Transverse colon (tissue), 4 donors: ENCODE measurements at regions not wholly inside any gene's neighbourhood (a gene's known extent, or its start where the extent isn't known, plus 50 kb on each side); places are given as distances from the start of the nearest gene placed in this dataset.

ENCODE experiments used
- DNase-seq: peaks from one replicate; pipeline ENCODE4 v3.0.0-alpha.2; 2019
- H3K27ac ChIP-seq, 4 donors: fragments of 200-600 bp; sonication (generic); 2 replicates each; pipeline ENCODE4 v1.5.1; 2016 to 2018; ENCODE audit warnings: inconsistent platforms in 4 of 4
- H3K27me3 ChIP-seq: fragments of 200-600 bp; sonication (generic); 2 replicates; pipeline ENCODE4 v1.5.1; 2017; ENCODE audit warnings: inconsistent platforms
- H3K36me3 ChIP-seq, 4 donors: fragments of 200-600 bp; sonication (generic); 2 replicates each; pipeline ENCODE4 v1.5.1; 2017 to 2019; ENCODE audit warnings: inconsistent platforms in 4 of 4
- H3K4me1 ChIP-seq, 4 donors: fragments of 200-600 bp; sonication (generic); 2 replicates each; pipeline ENCODE4 v1.5.1; 2017 to 2020; ENCODE audit warnings: inconsistent platforms in 4 of 4
- H3K4me3 ChIP-seq, 4 donors: fragments of 200-600 bp; sonication (generic); 1 replicate in 1 of 4; 2 replicates in 3 of 4; pipeline versions ENCODE4 v1.5.1 to v1.6.1; 2017 to 2019; ENCODE audit warnings: inconsistent platforms in 4 of 4
- H3K9me3 ChIP-seq, 2 donors: fragments of 200-600 bp; sonication (generic); 2 replicates each; pipeline ENCODE4 v1.5.1; 2017 to 2019; ENCODE audit warnings: inconsistent platforms in 2 of 2
- CTCF ChIP-seq, 5 experiments: fragments of 200-600 bp in 3 of 5; fragments of 450-650 bp in 2 of 5; sonication (generic) in 3 of 5; IDR thresholded peaks; 1 replicate in 2 of 5; 2 replicates in 3 of 5; pipeline ENCODE4 v1.5.1; 2016 to 2017; ENCODE audit warnings: antibody characterized with exemption in 5 of 5, inconsistent platforms in 3 of 5, mild to moderate bottlenecking in 2 of 5, moderate library complexity in 1 of 5
- EP300 ChIP-seq: sonication (generic); formaldehyde crosslinking; IDR thresholded peaks from one replicate; pipeline ENCODE4 v1.6.1; 2017; ENCODE audit warnings: antibody characterized with exemption, low read depth
- POLR2A ChIP-seq: fragments of 450-650 bp; IDR thresholded peaks from one replicate; pipeline ENCODE4 v1.6.1; 2016; ENCODE audit warnings: antibody characterized with exemption, mild to moderate bottlenecking, moderate library complexity
- POLR2AphosphoS5 ChIP-seq, 3 donors: sonication (generic); formaldehyde crosslinking; IDR thresholded peaks; one replicate each; pipeline ENCODE4 v1.6.1; 2016; ENCODE audit warnings: antibody characterized with exemption in 3 of 3
- WGBS, 2 donors: methylation state at CpG; one replicate each; pipeline ENCODE4 v1.1.5; 2018; ENCODE audit warnings: low coverage in 1 of 2; 5-methylcytosine and 5-hydroxymethylcytosine counted together
- in situ Hi-C, 4 donors: fragments of 200-750 bp; cut with MboI; loops; one replicate each; pipeline versions ENCODE4 v1.15.0 to v1.15.1; 2017; ENCODE audit warnings: low sequenced_read_pairs in 3 of 4, low pct_ligation_motif_present in 1 of 4, low pct_unique_long_range_greater_than_20kb in 1 of 4
- intact Hi-C: fragments of 100-400 bp; cut with DNase I; formaldehyde crosslinking; loops from one replicate; pipeline ENCODE4 v1.15.1; 2023; ENCODE audit warnings: low total_unique reads

- no peak for DNase-seq
- TF ChIP-seq POLR2A, result no peak
- no peak for TF ChIP-seq CTCF (IDR thresholded peaks at IDR 0.05)
- TF ChIP-seq POLR2AphosphoS5 (IDR thresholded peaks at IDR 0.05), result no peak
- TF ChIP-seq EP300, result no peak
- peaks cover 0 to 3% of the 10 kb centered on the region in 2 donors for H3K9me3 ChIP-seq
- H3K36me3 ChIP-seq, result no peaks in the 10 kb centered on the region
- no peaks in the 10 kb centered on the region for H3K27me3 ChIP-seq
- peaks cover 0 to 18% (median 0%) of the 10 kb centered on the region in 4 donors for H3K4me1 ChIP-seq
- in situ Hi-C loops, result no loop called here
- 63 to 68% methylated on average over 13 to 17 of the region's 17 CpGs for WGBS, 2 donors
- intact Hi-C loops, result no loop called here
- H3K27ac ChIP-seq, result no peak overlapping the region
- no peak overlapping the region for H3K4me3 ChIP-seq
These were observed 125.8 kb upstream of the NCOR2 start for GRCh38 chr12:124693111-124693723.

- Histone ChIP-seq H3K27ac (no peak overlapping the region), H3K27me3 (no peaks in the 10 kb centered on the region), H3K4me1 (peaks cover 0 to 19% (median 3%) of the 10 kb centered on the region in 4 donors), H3K36me3 (no peaks in the 10 kb centered on the region), H3K9me3 (peaks cover 0 to 3% of the 10 kb centered on the region in 2 donors), H3K4me3 (no peak overlapping the region)
- intact Hi-C loops, result no loop called here
- in situ Hi-C loops, result no loop called here
- DNase-seq, result no peak
- TF ChIP-seq EP300 (no peak), POLR2A (no peak), POLR2AphosphoS5 (IDR thresholded peaks at IDR 0.05) (no peak), CTCF (IDR thresholded peaks at IDR 0.05) (no peak)
These were observed 125.0 kb upstream of the NCOR2 start for GRCh38 chr12:124692443-124692842.

- Histone ChIP-seq H3K4me3 (no peak overlapping the region), H3K4me1 (peaks cover 0 to 14% (median 3%) of the 10 kb centered on the region in 4 donors), H3K27ac (no peak overlapping the region), H3K27me3 (no peaks in the 10 kb centered on the region), H3K9me3 (peaks cover 0 to 3% of the 10 kb centered on the region in 2 donors), H3K36me3 (no peaks in the 10 kb centered on the region)
- no peak for TF ChIP-seq POLR2A
- no peak for TF ChIP-seq CTCF (IDR thresholded peaks at IDR 0.05)
- TF ChIP-seq POLR2AphosphoS5 (IDR thresholded peaks at IDR 0.05), result no peak
- TF ChIP-seq EP300, result no peak
- in situ Hi-C loops, result no loop called here
- intact Hi-C loops, result no loop called here
- DNase-seq, result no peak
- 85 to 87% methylated on average over 1 of the region's 1 CpG for WGBS, 2 donors
These were observed 124.0 kb upstream of the NCOR2 start for GRCh38 chr12:124691429-124691828.

- no peak for DNase-seq
- no peak overlapping the region for H3K4me3 ChIP-seq
- no peaks in the 10 kb centered on the region for H3K36me3 ChIP-seq
- 75% methylated on average over 2 of the region's 2 CpGs; no CpG with 5 or more reads in 1 of the 2 donors for WGBS, 2 donors
- peaks cover 0 to 30% (median 7%) of the 10 kb centered on the region in 4 donors for H3K4me1 ChIP-seq
- peaks cover 0 to 3% of the 10 kb centered on the region in 2 donors for H3K9me3 ChIP-seq
- TF ChIP-seq POLR2A, result no peak
- TF ChIP-seq POLR2AphosphoS5 (IDR thresholded peaks at IDR 0.05), result no peak
- no peak for TF ChIP-seq EP300
- no peak for TF ChIP-seq CTCF (IDR thresholded peaks at IDR 0.05)
- H3K27me3 ChIP-seq, result no peaks in the 10 kb centered on the region
- intact Hi-C loops, result no loop called here
- in situ Hi-C loops, result no loop called here
- no peak overlapping the region for H3K27ac ChIP-seq
These were observed 122.2 kb upstream of the NCOR2 start for GRCh38 chr12:124689631-124690030.
